ENCODE measurements at regions not wholly inside any gene's neighbourhood (a gene's known extent, or its start where the extent isn't known, plus 50 kb on each side); places are given as distances from the start of the nearest gene placed in this dataset.
A peak's percentile ranks its signal among the peaks of the same experiment; 100 is the strongest.

DNA sequence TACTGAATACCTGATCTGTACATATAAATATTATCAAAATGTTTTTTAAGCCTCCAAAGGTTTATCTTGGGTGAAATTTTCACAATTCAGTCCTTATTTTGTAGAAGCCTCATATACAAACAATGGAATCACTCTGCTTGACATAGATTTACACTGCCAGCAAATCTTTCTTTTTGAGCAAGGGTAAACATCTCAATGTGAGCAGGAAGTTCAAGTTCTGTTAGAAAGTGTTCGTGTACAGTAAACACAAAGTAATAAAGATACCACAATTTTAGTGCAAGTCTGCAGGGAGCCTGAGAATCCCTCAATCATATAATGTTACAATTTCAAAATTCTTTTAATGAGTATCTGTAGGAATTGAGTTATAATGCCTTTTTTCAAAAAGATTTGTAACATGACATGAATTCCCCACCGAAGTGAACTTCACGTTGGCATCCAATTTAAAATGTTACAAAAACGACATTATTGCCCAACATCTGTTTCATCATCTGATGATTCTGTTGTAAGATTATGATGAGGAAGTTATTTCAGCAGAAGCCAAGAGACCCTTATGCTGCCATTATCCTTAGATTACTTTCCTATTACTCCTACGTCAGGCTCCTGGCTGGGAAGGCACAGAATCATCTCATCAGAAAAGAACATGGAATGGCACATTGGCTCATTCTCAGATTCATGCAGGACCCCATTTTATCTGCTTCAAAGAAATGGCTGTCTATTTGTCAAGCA, 283.9 kb upstream of the ACVR2A start:
- no peak overlapping the region for H3K4me3 ChIP-seq (ENCODE audit: low read depth, low read length)
- peak; percentile 22 for DNase-seq (ENCODE audit: low read depth)
- TF ChIP-seq, protein P1, sequence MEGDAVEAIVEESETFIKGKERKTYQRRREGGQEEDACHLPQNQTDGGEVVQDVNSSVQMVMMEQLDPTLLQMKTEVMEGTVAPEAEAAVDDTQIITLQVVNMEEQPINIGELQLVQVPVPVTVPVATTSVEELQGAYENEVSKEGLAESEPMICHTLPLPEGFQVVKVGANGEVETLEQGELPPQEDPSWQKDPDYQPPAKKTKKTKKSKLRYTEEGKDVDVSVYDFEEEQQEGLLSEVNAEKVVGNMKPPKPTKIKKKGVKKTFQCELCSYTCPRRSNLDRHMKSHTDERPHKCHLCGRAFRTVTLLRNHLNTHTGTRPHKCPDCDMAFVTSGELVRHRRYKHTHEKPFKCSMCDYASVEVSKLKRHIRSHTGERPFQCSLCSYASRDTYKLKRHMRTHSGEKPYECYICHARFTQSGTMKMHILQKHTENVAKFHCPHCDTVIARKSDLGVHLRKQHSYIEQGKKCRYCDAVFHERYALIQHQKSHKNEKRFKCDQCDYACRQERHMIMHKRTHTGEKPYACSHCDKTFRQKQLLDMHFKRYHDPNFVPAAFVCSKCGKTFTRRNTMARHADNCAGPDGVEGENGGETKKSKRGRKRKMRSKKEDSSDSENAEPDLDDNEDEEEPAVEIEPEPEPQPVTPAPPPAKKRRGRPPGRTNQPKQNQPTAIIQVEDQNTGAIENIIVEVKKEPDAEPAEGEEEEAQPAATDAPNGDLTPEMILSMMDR (IDR thresholded peaks at IDR 0.05; ENCODE audit: control insufficient read depth, extremely low read depth, insufficient read depth) = no peak

DNA sequence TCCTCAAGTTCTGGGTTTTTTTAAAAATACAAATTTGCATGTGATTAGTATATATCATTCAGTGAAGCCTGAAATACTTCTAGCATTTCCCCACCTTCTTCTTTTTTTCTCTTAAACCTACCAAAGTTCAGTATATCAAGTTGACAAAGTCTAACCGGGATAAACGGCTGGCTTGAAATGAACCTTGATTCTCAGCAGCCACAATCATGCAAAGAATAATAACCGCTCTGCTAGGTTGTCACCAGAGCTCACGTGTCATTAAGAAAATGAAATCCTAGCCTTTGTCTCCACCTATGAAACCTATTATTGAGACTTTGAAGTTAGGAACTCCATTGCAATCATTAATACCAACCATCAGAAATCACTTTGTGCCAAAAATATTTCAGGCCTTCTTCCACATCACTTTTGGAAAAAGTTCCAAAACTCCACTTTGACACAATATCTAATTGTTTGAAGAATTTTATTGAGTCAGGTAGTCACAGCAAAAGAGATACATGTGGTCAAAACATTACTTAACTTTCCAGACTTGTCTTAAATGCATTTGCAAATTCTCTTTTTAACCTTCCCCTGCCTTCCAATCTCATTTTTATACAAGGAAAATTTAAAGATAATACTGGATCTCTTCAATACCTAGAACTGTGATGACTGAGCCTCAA, 285.6 kb upstream of the ACVR2A start:
- TF ChIP-seq, protein P1 (IDR thresholded peaks at IDR 0.05; ENCODE audit: control insufficient read depth, extremely low read depth, insufficient read depth) = no peak
- no peak overlapping the region for H3K4me3 ChIP-seq (ENCODE audit: low read depth, low read length)
- DNase-seq (ENCODE audit: low read depth) = no peak

- no peak overlapping the region for H3K4me3 ChIP-seq (ENCODE audit: low read depth, low read length)
- DNase-seq (ENCODE audit: low read depth) = no peak
- TF ChIP-seq, protein P1 (IDR thresholded peaks at IDR 0.05; ENCODE audit: control insufficient read depth, extremely low read depth, insufficient read depth) = no peak
These were observed 286.2 kb upstream of the ACVR2A start for GRCh38 chr2:147558620-147559019.

GRCh38 chr2:147554521-147555107, 290.2 kb upstream of the ACVR2A start:
- DNase-seq (ENCODE audit: low read depth) = no peak
- H3K4me3 ChIP-seq (ENCODE audit: low read depth, low read length) = no peak overlapping the region
- TF ChIP-seq, protein P1 (IDR thresholded peaks at IDR 0.05; ENCODE audit: control insufficient read depth, extremely low read depth, insufficient read depth) = no peak

GRCh38 chr2:147553775-147554271, 291.0 kb upstream of the ACVR2A start:
- TF ChIP-seq, protein P1 (IDR thresholded peaks at IDR 0.05; ENCODE audit: control insufficient read depth, extremely low read depth, insufficient read depth) = no peak
- no peak overlapping the region for H3K4me3 ChIP-seq (ENCODE audit: low read depth, low read length)
- no peak for DNase-seq (ENCODE audit: low read depth)

DNA sequence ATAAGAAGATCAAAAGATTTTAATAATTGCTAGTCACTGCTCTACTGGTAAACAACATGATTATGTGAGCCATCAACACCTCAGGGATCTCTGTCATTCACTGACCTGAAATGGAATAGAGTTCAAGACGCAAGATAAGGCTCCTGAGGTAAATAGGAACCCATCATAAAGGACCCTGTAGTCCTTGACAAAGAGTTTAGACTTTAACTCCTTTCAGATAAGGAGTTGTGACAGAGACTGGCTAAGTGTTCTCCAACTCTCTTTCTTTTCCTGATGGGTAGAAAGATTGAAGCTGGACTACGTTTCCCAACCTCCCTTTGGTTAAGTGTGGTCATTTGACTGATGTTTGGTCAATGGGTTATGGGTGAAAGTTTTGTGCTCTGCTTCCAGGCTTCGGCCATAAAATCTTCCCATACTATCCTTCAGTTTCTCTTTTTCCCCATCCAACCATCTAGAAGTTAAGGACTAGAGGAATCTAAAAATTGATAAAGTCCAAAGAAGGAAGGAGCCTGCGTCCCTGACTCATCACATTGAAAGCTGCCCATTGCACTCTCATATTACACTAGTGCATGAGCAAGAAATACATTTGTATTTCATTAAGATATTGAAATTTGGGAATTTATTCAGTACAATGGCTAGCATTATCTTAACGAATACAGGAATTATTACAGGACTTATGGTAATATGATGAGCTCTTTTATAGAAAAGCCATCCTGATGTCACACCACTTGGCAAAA, 293.7 kb upstream of the ACVR2A start:
- DNase-seq (ENCODE audit: low read depth) = no peak
- no peak overlapping the region for H3K4me3 ChIP-seq (ENCODE audit: low read depth, low read length)
- TF ChIP-seq, protein P1 (IDR thresholded peaks at IDR 0.05; ENCODE audit: control insufficient read depth, extremely low read depth, insufficient read depth) = no peak
